Suprapubic skin (tissue), 4 donors: ENCODE measurements at regions not wholly inside any gene's neighbourhood (a gene's known extent, or its start where the extent isn't known, plus 50 kb on each side); places are given as distances from the start of the nearest gene placed in this dataset.

ENCODE experiments used
- DNase-seq, 2 donors: peaks; one replicate each; pipeline ENCODE4 v3.0.0-alpha.2; 2019; ENCODE audit warnings: low spot score in 2 of 2
- H3K27ac ChIP-seq: fragments of 200-600 bp; sonication (generic); one replicate; pipeline ENCODE4 v1.5.1; 2019
- H3K27me3 ChIP-seq: fragments of 200-600 bp; sonication (generic); one replicate; pipeline ENCODE4 v1.5.1; 2019
- H3K36me3 ChIP-seq: fragments of 200-600 bp; sonication (generic); one replicate; pipeline ENCODE4 v1.5.1; 2019
- H3K4me1 ChIP-seq: fragments of 200-600 bp; sonication (generic); one replicate; pipeline ENCODE4 v1.5.1; 2019
- H3K4me3 ChIP-seq: fragments of 200-600 bp; sonication (generic); one replicate; pipeline ENCODE4 v1.5.1; 2019; ENCODE audit warnings: mild to moderate bottlenecking
- H3K9me3 ChIP-seq: fragments of 200-600 bp; sonication (generic); one replicate; pipeline ENCODE4 v1.5.1; 2019
- EP300 ChIP-seq: sonication (generic); formaldehyde crosslinking; IDR thresholded peaks from one replicate; pipeline ENCODE4 v1.6.1; 2017; ENCODE audit warnings: antibody characterized with exemption
- POLR2A ChIP-seq, 2 donors: fragments of 450-650 bp; IDR thresholded peaks; one replicate each; pipeline ENCODE4 v1.6.1; 2017; ENCODE audit warnings: antibody characterized with exemption in 2 of 2, mild to moderate bottlenecking in 2 of 2, moderate library complexity in 2 of 2
- POLR2AphosphoS5 ChIP-seq, 3 donors: sonication (generic); formaldehyde crosslinking; IDR thresholded peaks; one replicate each; pipeline ENCODE4 v1.6.1; 2017; ENCODE audit warnings: antibody characterized with exemption in 3 of 3
- WGBS: methylation state at CpG from one replicate; pipeline ENCODE4 v1.1.5; 2018; 5-methylcytosine and 5-hydroxymethylcytosine counted together
- TF ChIP-seq, protein P1 (sequence below), 2 donors: fragments of 200-600 bp in 1 of 2; fragments of 450-650 bp in 1 of 2; sonication (generic) in 1 of 2; IDR thresholded peaks; one replicate each; pipeline ENCODE4 v1.5.1; 2016 to 2019; ENCODE audit warnings: antibody characterized with exemption in 2 of 2, mild to moderate bottlenecking in 1 of 2, moderate library complexity in 1 of 2

- no peak for DNase-seq
- WGBS: 87% methylated on average over 2 of the region's 2 CpGs
- H3K27ac ChIP-seq: no peak overlapping the region
Observed at GRCh38 chr16:77600555-77600954, 121.8 kb upstream of the NUDT7 start.

GRCh38 chr16:77603656-77604055, 118.7 kb upstream of the NUDT7 start:
- WGBS: 49% methylated on average over 2 of the region's 2 CpGs
- Histone ChIP-seq H3K27ac (no peak overlapping the region), H3K36me3 (no peaks in the 10 kb centered on the region), H3K27me3 (no peaks in the 10 kb centered on the region), H3K4me3 (no peak overlapping the region), H3K4me1 (no peaks in the 10 kb centered on the region), H3K9me3 (peaks cover 7% of the 10 kb centered on the region)
- DNase-seq: no peak
- TF ChIP-seq, protein P1, sequence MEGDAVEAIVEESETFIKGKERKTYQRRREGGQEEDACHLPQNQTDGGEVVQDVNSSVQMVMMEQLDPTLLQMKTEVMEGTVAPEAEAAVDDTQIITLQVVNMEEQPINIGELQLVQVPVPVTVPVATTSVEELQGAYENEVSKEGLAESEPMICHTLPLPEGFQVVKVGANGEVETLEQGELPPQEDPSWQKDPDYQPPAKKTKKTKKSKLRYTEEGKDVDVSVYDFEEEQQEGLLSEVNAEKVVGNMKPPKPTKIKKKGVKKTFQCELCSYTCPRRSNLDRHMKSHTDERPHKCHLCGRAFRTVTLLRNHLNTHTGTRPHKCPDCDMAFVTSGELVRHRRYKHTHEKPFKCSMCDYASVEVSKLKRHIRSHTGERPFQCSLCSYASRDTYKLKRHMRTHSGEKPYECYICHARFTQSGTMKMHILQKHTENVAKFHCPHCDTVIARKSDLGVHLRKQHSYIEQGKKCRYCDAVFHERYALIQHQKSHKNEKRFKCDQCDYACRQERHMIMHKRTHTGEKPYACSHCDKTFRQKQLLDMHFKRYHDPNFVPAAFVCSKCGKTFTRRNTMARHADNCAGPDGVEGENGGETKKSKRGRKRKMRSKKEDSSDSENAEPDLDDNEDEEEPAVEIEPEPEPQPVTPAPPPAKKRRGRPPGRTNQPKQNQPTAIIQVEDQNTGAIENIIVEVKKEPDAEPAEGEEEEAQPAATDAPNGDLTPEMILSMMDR (IDR thresholded peaks at IDR 0.05): no peak
- TF ChIP-seq EP300 (no peak), POLR2A (IDR thresholded peaks at IDR 0.05) (no peak), POLR2AphosphoS5 (IDR thresholded peaks at IDR 0.05) (no peak)

More at GRCh38 chr16:77600555-77600954, 121.8 kb upstream of the NUDT7 start:
- Histone ChIP-seq H3K9me3 (peaks cover 7% of the 10 kb centered on the region), H3K4me1 (peaks cover 2% of the 10 kb centered on the region), H3K27me3 (no peaks in the 10 kb centered on the region), H3K4me3 (no peak overlapping the region), H3K36me3 (no peaks in the 10 kb centered on the region)
- TF ChIP-seq, protein P1 (IDR thresholded peaks at IDR 0.05): no peak
- TF ChIP-seq EP300: no peak
- no peak for TF ChIP-seq POLR2A (IDR thresholded peaks at IDR 0.05)
- no peak for TF ChIP-seq POLR2AphosphoS5 (IDR thresholded peaks at IDR 0.05)

DNA sequence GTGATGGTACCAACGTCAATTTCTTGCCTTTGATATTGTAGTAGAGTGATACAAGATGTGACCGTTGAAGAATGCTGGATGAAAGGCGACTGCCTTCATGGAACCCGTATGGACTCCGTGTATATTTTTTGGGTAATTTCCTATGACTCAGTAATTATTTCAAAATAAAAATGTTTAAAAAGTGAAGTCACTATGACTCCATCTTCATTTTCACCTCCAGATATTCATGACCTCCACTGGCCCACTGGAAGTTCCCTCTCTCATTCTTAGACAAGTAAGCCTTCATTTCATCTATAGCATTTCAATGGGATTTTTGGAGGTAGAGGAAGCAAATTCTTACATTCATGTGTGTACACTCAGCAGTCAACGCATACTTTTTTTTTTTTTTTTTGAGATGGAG, 111.8 kb upstream of the NUDT7 start:
- 91% methylated on average over 6 of the region's 6 CpGs for WGBS

GRCh38 chr16:77611386-77611785, 110.9 kb upstream of the NUDT7 start:
- no peaks in the 10 kb centered on the region for H3K9me3 ChIP-seq
- no peaks in the 10 kb centered on the region for H3K36me3 ChIP-seq
- H3K27ac ChIP-seq: no peak overlapping the region
- no peak overlapping the region for H3K4me3 ChIP-seq
- no peak for DNase-seq
- no peaks in the 10 kb centered on the region for H3K4me1 ChIP-seq
- 58% methylated on average over 2 of the region's 2 CpGs for WGBS
- TF ChIP-seq EP300: no peak
- no peak for TF ChIP-seq POLR2AphosphoS5 (IDR thresholded peaks at IDR 0.05)
- TF ChIP-seq, protein P1 (IDR thresholded peaks at IDR 0.05): no peak
- TF ChIP-seq POLR2A (IDR thresholded peaks at IDR 0.05): no peak
- H3K27me3 ChIP-seq: no peaks in the 10 kb centered on the region

More for the DNA sequence above, 111.8 kb upstream of the NUDT7 start:
- no peak for DNase-seq
- no peaks in the 10 kb centered on the region for H3K27me3 ChIP-seq
- H3K27ac ChIP-seq: no peak overlapping the region
- no peaks in the 10 kb centered on the region for H3K36me3 ChIP-seq
- TF ChIP-seq POLR2A (IDR thresholded peaks at IDR 0.05) (no peak), POLR2AphosphoS5 (IDR thresholded peaks at IDR 0.05) (no peak), EP300 (no peak)
- TF ChIP-seq, protein P1 (IDR thresholded peaks at IDR 0.05): no peak
- H3K4me1 ChIP-seq: no peaks in the 10 kb centered on the region
- no peak overlapping the region for H3K4me3 ChIP-seq
- H3K9me3 ChIP-seq: no peaks in the 10 kb centered on the region

DNA sequence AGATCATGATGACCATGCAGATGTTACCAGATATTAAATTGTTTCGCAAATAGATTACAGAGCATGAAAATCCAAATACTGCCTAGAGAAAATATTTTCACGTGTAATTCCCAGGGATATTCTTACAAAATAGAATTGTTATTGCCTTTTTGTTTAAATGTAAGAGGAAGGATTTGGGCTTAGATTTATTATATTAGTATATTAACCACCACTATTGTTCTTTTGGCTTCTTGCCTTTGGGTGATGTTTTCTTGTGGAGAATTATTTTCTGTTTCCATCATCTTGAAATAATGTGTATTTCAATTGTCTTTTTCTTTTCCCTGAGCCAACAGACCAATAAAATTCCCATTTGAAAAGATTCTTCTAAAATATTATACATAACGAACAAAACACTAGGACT, 109.7 kb upstream of the NUDT7 start:
- Histone ChIP-seq H3K27ac (no peak overlapping the region), H3K36me3 (no peaks in the 10 kb centered on the region), H3K4me1 (no peaks in the 10 kb centered on the region), H3K9me3 (no peaks in the 10 kb centered on the region), H3K4me3 (no peak overlapping the region), H3K27me3 (no peaks in the 10 kb centered on the region)
- DNase-seq: no peak
- TF ChIP-seq POLR2A (IDR thresholded peaks at IDR 0.05) (no peak), POLR2AphosphoS5 (IDR thresholded peaks at IDR 0.05) (no peak), EP300 (no peak)
- TF ChIP-seq, protein P1 (IDR thresholded peaks at IDR 0.05): no peak
- WGBS: 49% methylated on average over 3 of the region's 3 CpGs
